Testis (tissue), 2 donors: ENCODE measurements at regions not wholly inside any gene's neighbourhood (a gene's known extent, or its start where the extent isn't known, plus 50 kb on each side); places are given as distances from the start of the nearest gene placed in this dataset.
A peak's percentile ranks its signal among the peaks of the same experiment; 100 is the strongest.

Experiments used
- DNase-seq: peaks from one replicate; pipeline ENCODE4 v3.0.0-alpha.2; 2019
- H3K27ac ChIP-seq, 2 donors: fragments of 200-600 bp; sonication (generic); one replicate each; pipeline ENCODE4 v1.5.1; 2019
- H3K27me3 ChIP-seq: fragments of 200-600 bp; sonication (generic); one replicate; pipeline ENCODE4 v1.5.1; 2019
- H3K36me3 ChIP-seq: fragments of 200-600 bp; sonication (generic); one replicate; pipeline ENCODE4 v1.5.1; 2017; ENCODE audit warnings: low read depth; ENCODE audit errors: missing control alignments
- H3K4me1 ChIP-seq: fragments of 200-600 bp; sonication (generic); one replicate; pipeline ENCODE4 v1.5.1; 2019
- H3K4me3 ChIP-seq, 2 donors: fragments of 200-600 bp; sonication (generic); one replicate each; pipeline ENCODE4 v1.5.1; 2017 to 2019
- H3K9me3 ChIP-seq: fragments of 200-600 bp; sonication (generic); one replicate; pipeline ENCODE4 v1.5.1; 2017
- CTCF ChIP-seq, 3 experiments: fragments of 450-650 bp in 2 of 3; fragments of 200-600 bp in 1 of 3; sonication (generic) in 1 of 3; IDR thresholded peaks; one replicate each; pipeline ENCODE4 v1.5.1; 2016 to 2019; ENCODE audit warnings: antibody characterized with exemption in 3 of 3, mild to moderate bottlenecking in 2 of 3, moderate library complexity in 1 of 3
- POLR2A ChIP-seq: fragments of 450-650 bp; IDR thresholded peaks from one replicate; pipeline ENCODE4 v1.6.1; 2017; ENCODE audit warnings: antibody characterized with exemption, mild to moderate bottlenecking, moderate library complexity
- WGBS, 2 donors: methylation state at CpG; one replicate each; pipeline ENCODE4 v1.1.5; 2018; 5-methylcytosine and 5-hydroxymethylcytosine counted together
- intact Hi-C: fragments of 100-400 bp; cut with DNase I; formaldehyde crosslinking; loops from one replicate; pipeline ENCODE4 v1.15.1; 2023; ENCODE audit warnings: low total_unique reads

- intact Hi-C loops, result no loop called here
- 87 to 89% methylated on average over 3 of the region's 3 CpGs for WGBS, 2 donors
- H3K36me3 ChIP-seq, result no peaks in the 10 kb centered on the region
- no peak overlapping the region for H3K27ac ChIP-seq
- no peaks in the 10 kb centered on the region for H3K27me3 ChIP-seq
- DNase-seq, result no peak
- H3K9me3 ChIP-seq, result no peaks in the 10 kb centered on the region
- H3K4me1 ChIP-seq, result peaks cover 7% of the 10 kb centered on the region
- TF ChIP-seq CTCF (IDR thresholded peaks at IDR 0.05), result no peak
- no peak overlapping the region for H3K4me3 ChIP-seq
Measured at GRCh38 chr16:65733721-65734120, 611.9 kb upstream of the CDH11 start.

DNA sequence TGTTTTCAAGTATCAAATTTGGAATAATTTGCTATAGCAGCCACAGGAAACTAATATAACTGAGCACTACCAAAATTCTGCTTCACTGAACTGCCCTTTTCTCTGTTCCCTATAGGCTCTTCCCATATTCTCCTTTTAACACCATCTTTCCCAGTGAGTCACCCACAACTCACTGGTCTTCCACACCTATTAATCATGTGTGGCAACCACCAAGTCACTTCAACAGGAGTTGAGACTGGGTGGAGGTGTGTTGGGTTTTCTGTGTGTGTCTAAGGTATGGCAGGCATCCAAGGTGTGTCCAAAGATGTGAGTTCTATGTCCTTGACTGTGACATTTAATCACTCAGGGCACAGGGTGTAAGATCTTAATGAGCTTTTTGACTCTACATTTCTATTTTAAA lies 610.0 kb upstream of the CDH11 start:
- intact Hi-C loops, result no loop called here
- H3K9me3 ChIP-seq, result no peaks in the 10 kb centered on the region
- no peak for DNase-seq
- no peaks in the 10 kb centered on the region for H3K36me3 ChIP-seq
- H3K27me3 ChIP-seq, result no peaks in the 10 kb centered on the region
- H3K4me3 ChIP-seq, result no peak overlapping the region
- peaks cover 5% of the 10 kb centered on the region for H3K4me1 ChIP-seq
- TF ChIP-seq CTCF (IDR thresholded peaks at IDR 0.05) (no peak), POLR2A (no peak)
- no peak overlapping the region for H3K27ac ChIP-seq

GRCh38 chr16:65728652-65729051 lies 606.8 kb upstream of the CDH11 start:
- Histone ChIP-seq H3K27ac (no peak overlapping the region), H3K4me1 (peaks cover 13% of the 10 kb centered on the region), H3K4me3 (no peak overlapping the region), H3K36me3 (no peaks in the 10 kb centered on the region), H3K9me3 (no peaks in the 10 kb centered on the region), H3K27me3 (no peaks in the 10 kb centered on the region)
- TF ChIP-seq CTCF (IDR thresholded peaks at IDR 0.05) (no peak), POLR2A (no peak)
- intact Hi-C loops, result no loop called here
- DNase-seq, result no peak
- 58 to 84% methylated on average over 2 of the region's 2 CpGs for WGBS, 2 donors

DNA sequence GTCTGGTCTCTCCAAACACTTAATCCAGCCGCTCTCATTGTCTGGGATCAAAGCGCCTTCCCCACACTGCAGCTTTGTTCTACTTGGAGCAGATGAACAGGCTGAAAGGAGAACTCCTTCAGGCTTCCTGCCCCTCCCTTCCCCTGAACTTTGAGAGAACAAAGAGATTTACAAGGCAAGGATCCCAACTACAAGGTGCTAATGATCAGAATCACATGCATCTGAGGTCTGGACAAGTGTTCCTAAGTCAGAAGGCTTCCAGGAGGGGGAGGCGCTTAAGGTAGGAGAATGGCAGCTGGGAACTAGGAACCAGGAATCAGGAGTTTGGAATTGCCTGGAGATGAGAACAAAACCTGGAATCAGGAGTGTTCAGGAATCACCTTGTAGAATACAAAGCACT lies 606.3 kb upstream of the CDH11 start:
- Histone ChIP-seq H3K4me1 (peaks cover 13% of the 10 kb centered on the region), H3K9me3 (no peaks in the 10 kb centered on the region), H3K27ac (no peak overlapping the region), H3K4me3 (no peak overlapping the region), H3K36me3 (no peaks in the 10 kb centered on the region), H3K27me3 (no peaks in the 10 kb centered on the region)
- peak; percentile 49 for DNase-seq
- WGBS, 2 donors, result 45 to 70% methylated on average over 3 of the region's 3 CpGs
- TF ChIP-seq CTCF (IDR thresholded peaks at IDR 0.05) (no peak), POLR2A (no peak)
- intact Hi-C loops, result no loop called here

- Histone ChIP-seq H3K4me3 (no peak overlapping the region), H3K27me3 (no peaks in the 10 kb centered on the region), H3K9me3 (no peaks in the 10 kb centered on the region), H3K36me3 (no peaks in the 10 kb centered on the region), H3K27ac (no peak overlapping the region), H3K4me1 (peaks cover 13% of the 10 kb centered on the region)
- WGBS, 2 donors, result 56 to 71% methylated on average over 4 to 8 of the region's 8 CpGs
- intact Hi-C loops, result no loop called here
- TF ChIP-seq CTCF (IDR thresholded peaks at IDR 0.05), result no peak
- no peak for TF ChIP-seq POLR2A
- no peak for DNase-seq
Measured at GRCh38 chr16:65727534-65728137, 605.8 kb upstream of the CDH11 start.
